ENCODE measurements at regions not wholly inside any gene's neighbourhood (a gene's known extent, or its start where the extent isn't known, plus 50 kb on each side); places are given as distances from the start of the nearest gene placed in this dataset.

- Histone ChIP-seq H3K9ac (ENCODE audit: insufficient read depth in 1 of 2, low read depth in 2 of 2, low read length in 2 of 2) (no peak overlapping the region), H3K79me2 (ENCODE audit: control insufficient read depth, insufficient read depth, low read length) (no peaks in the 10 kb centered on the region), H3K9me1 (ENCODE audit: control insufficient read depth, insufficient read depth, low read length) (no peaks in the 10 kb centered on the region), H3K27ac (ENCODE audit: extremely low read depth, low read depth, low read length) (no peak overlapping the region), H3K4me2 (ENCODE audit: insufficient read depth, low read length) (no peak overlapping the region), H3K27me3 (ENCODE audit: control insufficient read depth in 2 of 2, insufficient read depth in 2 of 2, low read length in 2 of 2) (no peaks in the 10 kb centered on the region), H3K36me3 (ENCODE audit: control insufficient read depth, insufficient read depth, low read length) (no peaks in the 10 kb centered on the region), H3K4me1 (replicated peaks in 1 of 2; ENCODE audit: control insufficient read depth in 2 of 2, insufficient read depth in 2 of 2, low read length in 2 of 2) (no peaks in the 10 kb centered on the region; a peak in 2 of 5 replicates), H3K4me3 (no peak overlapping the region), H2AFZ (ENCODE audit: low read depth, low read length) (no peak overlapping the region), H3K9me3 (replicated peaks; ENCODE audit: control insufficient read depth, insufficient read depth, low read depth, low read length) (no peaks in the 10 kb centered on the region), H4K20me1 (replicated peaks; ENCODE audit: control insufficient read depth, insufficient read depth, low read length) (no peaks in the 10 kb centered on the region)
- TF ChIP-seq PATZ1 (CRISPR knock-in tag; IDR thresholded peaks at IDR 0.05; ENCODE audit: borderline replicate concordance) (no peak), ERF (CRISPR knock-in tag; IDR thresholded peaks at IDR 0.05) (no peak), TAF7 (tag; IDR thresholded peaks at IDR 0.05) (no peak), PML (IDR thresholded peaks at IDR 0.05; ENCODE audit: low read length) (no peak), IRF1 (CRISPR knock-in tag; IDR thresholded peaks at IDR 0.05; ENCODE audit: borderline replicate concordance) (no peak), RBM14 (IDR thresholded peaks at IDR 0.05; ENCODE audit: borderline replicate concordance, insufficient read depth, low read depth, low read length) (no peak), BRF1 (IDR thresholded peaks at IDR 0.05; ENCODE audit: borderline replicate concordance, extremely low read depth, insufficient read length) (no peak), ZKSCAN8 (CRISPR knock-in tag; IDR thresholded peaks at IDR 0.05) (no peak), MTA2 (IDR thresholded peaks at IDR 0.05; ENCODE audit: low read depth) (no peak), IRF9 (tag; IDR thresholded peaks at IDR 0.05) (no peak), RNF219 (CRISPR knock-in tag; IDR thresholded peaks at IDR 0.05) (no peak), CEBPB (tag; IDR thresholded peaks at IDR 0.05) (no peak), RB1 (IDR thresholded peaks at IDR 0.05; ENCODE audit: low read depth) (no peak), HMG20A (CRISPR knock-in tag; conservative IDR thresholded peaks at IDR 0.05) (no peak), GTF2A2 (tag; IDR thresholded peaks at IDR 0.05) (no peak)
- in situ Hi-C loops (cut with MboI): no loop called here
- ChIA-PET CTCF (ENCODE audit: low intra/inter-chr PET ratio) (no interaction called here), POLR2A (interaction anchor here (0.6 kb wide), 1 partner anchor 566 kb away, joined by 3 read pairs; no protein-coding TSS in a partner anchor)
- FAIRE-seq: no peak
- 9% methylated on average over 3 of the region's 3 CpGs for WGBS (ENCODE audit: insufficient coverage, low coverage, missing lambda C conversion rate)
- no TSS peak for BruUV-seq (replicated peaks)
- ATAC-seq: no peak; the same call in 1 of the 3 replicates
- intact Hi-C loops (cut with micrococcal nuclease): no loop called here
- DNase-seq (ENCODE audit: extremely low read depth in 1 of 4, low spot score in 3 of 4): no peak
These were observed 77.3 kb downstream of the CCDC34 start for GRCh38 chr11:27285761-27286160.

All from K562 (cell line).